ENCODE measurements at regions not wholly inside any gene's neighbourhood (a gene's known extent, or its start where the extent isn't known, plus 50 kb on each side); places are given as distances from the start of the nearest gene placed in this dataset.

- no peak for DNase-seq (ENCODE audit: low spot score)
Observed at GRCh38 chr3:66133050-66133757, 87.6 kb upstream of the SLC25A26 start.

GRCh38 chr3:66128623-66129022 is 89.9 kb upstream of the MAGI1 start:
- no peak for DNase-seq (ENCODE audit: low spot score)

- DNase-seq (ENCODE audit: low spot score), result no peak
Observed at GRCh38 chr3:66121318-66121717, 82.6 kb upstream of the MAGI1 start.

GRCh38 chr3:66115858-66116654 is 77.3 kb upstream of the MAGI1 start:
- DNase-seq (ENCODE audit: low spot score), result peak; percentile 78

- DNase-seq (ENCODE audit: low spot score), result no peak
Observed at GRCh38 chr3:66113542-66113941, 74.8 kb upstream of the MAGI1 start.

GRCh38 chr3:66110840-66111239 is 72.1 kb upstream of the MAGI1 start:
- peak; percentile 19 for DNase-seq (ENCODE audit: low spot score)

GRCh38 chr3:66107855-66108254 is 69.1 kb upstream of the MAGI1 start:
- DNase-seq (ENCODE audit: low spot score), result no peak

GRCh38 chr3:66106788-66107187 is 68.1 kb upstream of the MAGI1 start:
- DNase-seq (ENCODE audit: low spot score), result no peak

- DNase-seq (ENCODE audit: low spot score), result no peak
Observed at GRCh38 chr3:66104535-66104934, 65.8 kb upstream of the MAGI1 start.

- no peak for DNase-seq (ENCODE audit: low spot score)
Observed at GRCh38 chr3:66103729-66104128, 65.0 kb upstream of the MAGI1 start.

- DNase-seq (ENCODE audit: low spot score), result no peak
Observed at GRCh38 chr3:66101901-66102300, 63.2 kb upstream of the MAGI1 start.

GRCh38 chr3:66099541-66100065 is 60.9 kb upstream of the MAGI1 start:
- DNase-seq (ENCODE audit: low spot score), result no peak

- DNase-seq (ENCODE audit: low spot score), result no peak
Observed at GRCh38 chr3:66098436-66098835, 59.7 kb upstream of the MAGI1 start.

GRCh38 chr3:66097647-66098046 is 58.9 kb upstream of the MAGI1 start:
- DNase-seq (ENCODE audit: low spot score), result no peak

GRCh38 chr3:66095295-66096001 is 56.7 kb upstream of the MAGI1 start:
- DNase-seq (ENCODE audit: low spot score), result no peak

GRCh38 chr3:66093981-66094380 is 55.3 kb upstream of the MAGI1 start:
- no peak for DNase-seq (ENCODE audit: low spot score)

GRCh38 chr3:66092175-66092995 is 53.7 kb upstream of the MAGI1 start:
- DNase-seq (ENCODE audit: low spot score), result no peak

All from mucosa of gallbladder (tissue), 1 donor.